GM12878 (cell line): ENCODE measurements at regions not wholly inside any gene's neighbourhood (a gene's known extent, or its start where the extent isn't known, plus 50 kb on each side); places are given as distances from the start of the nearest gene placed in this dataset.

ENCODE experiments used
- ATAC-seq: fragments of 200-7000 bp; cut with Tn5 transposase; 3 replicates; pipeline ENCODE4 v1.9.1; 2020; ENCODE audit warnings: mild to moderate bottlenecking, moderate library complexity
- BruUV-seq: library from RNA; stranded (reverse); fragments of 400-500 nt; replicated peaks from 2 replicates; lab custom pipeline; 2021; lab: Mats Ljungman, UMichigan
- CTCF ChIA-PET: fragments of 300-600 bp; sonication (Branson Sonifier 250); formaldehyde crosslinking; extraction: SDS; loops from one replicate; lab custom pipeline; 2021; ENCODE audit warnings: inconsistent platforms; lab: Yijun Ruan, JAX
- POLR2A ChIA-PET: fragments of 350-600 bp; formaldehyde crosslinking; extraction: SDS; loops from one replicate; lab custom pipeline; 2021; ENCODE audit warnings: inconsistent platforms; lab: Charles Lee
- RAD21 ChIA-PET: fragments of 300-600 bp; sonication (Branson Sonifier 250); formaldehyde crosslinking; loops from one replicate; lab custom pipeline; 2023; ENCODE audit warnings: antibody characterized with exemption; ENCODE audit not compliant: unreplicated experiment; lab: Charles Lee
- SMC1A ChIA-PET: fragments of 300-600 bp; sonication (Branson Sonifier 250); formaldehyde crosslinking; loops from one replicate; lab custom pipeline; 2023; ENCODE audit not compliant: unreplicated experiment, uncharacterized antibody; lab: Charles Lee
- DNase-seq: peaks from one replicate; pipeline ENCODE4 v3.0.0-alpha.2; 2011; ENCODE audit warnings: low read depth, low spot score
- FAIRE-seq: peaks from 3 replicates; lab custom pipeline; 2011; peaks lifted over from hg19 to GRCh38; lab: Jason Lieb, UNC
- H2AFZ ChIP-seq: 2 replicates; pipeline ENCODE4 v1.6.0; 2011; ENCODE audit warnings: low read depth, low read length, control low read depth; ENCODE audit not compliant: control insufficient read depth
- H3K27ac ChIP-seq: 2 replicates; pipeline ENCODE4 v1.5.1; 2011; ENCODE audit warnings: control low read depth; ENCODE audit not compliant: control insufficient read depth, insufficient read depth
- H3K27me3 ChIP-seq, 2 experiments: replicated peaks in 1 of 2; 2 replicates each; pipeline versions ENCODE4 v1.6.0 to v1.6.1; 2011; ENCODE audit warnings: low read length in 1 of 2; ENCODE audit not compliant: control insufficient read depth in 2 of 2, insufficient read depth in 2 of 2
- H3K36me3 ChIP-seq, 2 experiments: 2 replicates each; pipeline ENCODE4 v1.5.1; 2011; ENCODE audit warnings: low read length in 1 of 2; ENCODE audit not compliant: control insufficient read depth in 2 of 2, insufficient read depth in 2 of 2
- H3K4me1 ChIP-seq: 2 replicates; pipeline ENCODE4 v1.6.1; 2011; ENCODE audit warnings: mild to moderate bottlenecking, low read length, moderate library complexity, mixed read lengths; ENCODE audit not compliant: control insufficient read depth, insufficient read depth
- H3K4me2 ChIP-seq: 2 replicates; pipeline ENCODE4 v1.6.0; 2011; ENCODE audit warnings: control low read depth; ENCODE audit not compliant: control insufficient read depth, insufficient read depth
- H3K4me3 ChIP-seq: fragments of 200-600 bp; sonication (generic); 2 replicates; pipeline ENCODE4 v1.5.1; 2016
- H3K79me2 ChIP-seq: 2 replicates; pipeline ENCODE4 v1.6.0; 2011; ENCODE audit warnings: low read length; ENCODE audit not compliant: control insufficient read depth, insufficient read depth
- H3K9ac ChIP-seq: 2 replicates; pipeline ENCODE4 v1.8.0; 2011; ENCODE audit warnings: low read length, control low read depth, mixed read lengths; ENCODE audit not compliant: control insufficient read depth, insufficient read depth
- H3K9me3 ChIP-seq: replicated peaks from 3 replicates; pipeline ENCODE4 v1.5.1; 2011; ENCODE audit warnings: mild to moderate bottlenecking, low read length; ENCODE audit not compliant: control insufficient read depth, insufficient read depth
- H4K20me1 ChIP-seq: 2 replicates; pipeline ENCODE4 v1.6.0; 2011; ENCODE audit not compliant: control insufficient read depth, insufficient read depth
- IKZF2 ChIP-seq, 2 experiments: fragments of 450-650 bp; IDR thresholded peaks; 2 replicates each; pipeline ENCODE4 v1.6.1; 2017; ENCODE audit warnings: mild to moderate bottlenecking in 2 of 2, moderate library complexity in 2 of 2
- KDM1A ChIP-seq: fragments of 200-600 bp; sonication (generic); IDR thresholded peaks from 2 replicates; pipeline ENCODE4 v1.6.1; 2016; ENCODE audit warnings: borderline replicate concordance
- POU2F2 ChIP-seq: IDR thresholded peaks from 3 replicates; pipeline ENCODE4 v1.6.1; 2011; ENCODE audit warnings: low read depth, mild to moderate bottlenecking, low read length, borderline replicate concordance
- RB1 ChIP-seq: fragments of 450-650 bp; formaldehyde crosslinking; IDR thresholded peaks from 2 replicates; pipeline ENCODE4 v1.6.1; 2017; ENCODE audit warnings: mild to moderate bottlenecking, borderline replicate concordance
- SIX5 ChIP-seq: IDR thresholded peaks from 2 replicates; pipeline ENCODE4 v1.6.1; 2011; ENCODE audit warnings: mild to moderate bottlenecking, low read depth, low read length, moderate library complexity; ENCODE audit not compliant: severe bottlenecking
- SRF ChIP-seq, 2 experiments: IDR thresholded peaks; 2 replicates each; pipeline ENCODE4 v1.6.1; 2011; ENCODE audit warnings: low read depth in 2 of 2, low read length in 2 of 2, mild to moderate bottlenecking in 1 of 2, moderate library complexity in 1 of 2
- YY1 ChIP-seq: IDR thresholded peaks from 2 replicates; pipeline ENCODE4 v1.6.1; 2011; ENCODE audit warnings: low read depth, mild to moderate bottlenecking, low read length
- ZNF207 ChIP-seq: fragments of 450-650 bp; IDR thresholded peaks from 2 replicates; pipeline ENCODE4 v1.6.1; 2014; ENCODE audit warnings: antibody characterized with exemption, mild to moderate bottlenecking, borderline replicate concordance
- WGBS: methylation state at CpG from one replicate; pipeline ENCODE4 v1.1.6; 2016; ENCODE audit warnings: low lambda C conversion rate; ENCODE audit not compliant: insufficient replicate concordance, insufficient coverage; ENCODE audit errors: missing lambda C conversion rate; 5-methylcytosine and 5-hydroxymethylcytosine counted together
- in situ Hi-C: fragments of 300-500 bp; cut with MboI; formaldehyde crosslinking; loops from 9 replicates; pipeline ENCODE4 v1.14.3; 2018; ENCODE audit warnings: mixed read lengths
- intact Hi-C: fragments of 100-400 bp; cut with micrococcal nuclease; formaldehyde crosslinking; loops from one replicate; pipeline ENCODE4 v1.14.2; 2022; ENCODE audit not compliant: unreplicated experiment
- TF ChIP-seq, protein P1 (sequence below): IDR thresholded peaks from 2 replicates; pipeline ENCODE4 v1.6.1; 2011; ENCODE audit warnings: low read depth, low read length, improper control_type of control experiment, borderline replicate concordance
- TF ChIP-seq, protein P2 (sequence below): IDR thresholded peaks from 2 replicates; pipeline ENCODE4 v1.6.1; 2011; ENCODE audit warnings: mild to moderate bottlenecking, low read depth, low read length, moderate library complexity; ENCODE audit not compliant: insufficient replicate concordance
- TF ChIP-seq, protein P3 (sequence below): fragments of 450-650 bp; IDR thresholded peaks from 2 replicates; pipeline ENCODE4 v1.6.1; 2017; ENCODE audit warnings: mild to moderate bottlenecking, moderate library complexity

DNA sequence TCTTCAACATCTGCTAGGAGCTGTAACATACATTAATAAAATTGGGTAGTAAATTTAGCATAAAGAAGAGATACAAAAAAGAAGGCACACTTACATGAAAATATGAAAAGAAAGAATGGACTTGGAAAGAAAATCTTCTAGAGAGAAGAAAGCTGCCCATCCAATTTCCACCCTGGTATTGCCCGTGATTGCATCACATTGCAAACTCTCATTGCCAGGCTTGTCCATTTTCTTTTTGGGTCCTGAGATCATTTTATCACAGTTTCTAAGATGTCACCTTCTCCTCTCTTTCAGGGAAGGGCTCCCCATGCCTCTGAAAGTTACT is 321.5 kb downstream of the RND3 start:
- Histone ChIP-seq H3K4me2 (no peak overlapping the region), H3K9ac (no peak overlapping the region), H3K27ac (no peak overlapping the region), H3K9me3 (no peaks in the 10 kb centered on the region), H2AFZ (no peak overlapping the region), H3K4me3 (no peak overlapping the region), H4K20me1 (no peaks in the 10 kb centered on the region), H3K79me2 (no peaks in the 10 kb centered on the region), H3K27me3 (no peaks in the 10 kb centered on the region; a peak in 1 of 4 replicates), H3K4me1 (no peaks in the 10 kb centered on the region; the same call in 1 of the 2 replicates), H3K36me3 (no peaks in the 10 kb centered on the region)
- no peak for FAIRE-seq
- SMC1A ChIA-PET, result interaction anchor here (0.9 kb wide), 1 partner anchor 39 kb away, joined by 3 read pairs; no protein-coding TSS in a partner anchor
- TF ChIP-seq, protein P1, sequence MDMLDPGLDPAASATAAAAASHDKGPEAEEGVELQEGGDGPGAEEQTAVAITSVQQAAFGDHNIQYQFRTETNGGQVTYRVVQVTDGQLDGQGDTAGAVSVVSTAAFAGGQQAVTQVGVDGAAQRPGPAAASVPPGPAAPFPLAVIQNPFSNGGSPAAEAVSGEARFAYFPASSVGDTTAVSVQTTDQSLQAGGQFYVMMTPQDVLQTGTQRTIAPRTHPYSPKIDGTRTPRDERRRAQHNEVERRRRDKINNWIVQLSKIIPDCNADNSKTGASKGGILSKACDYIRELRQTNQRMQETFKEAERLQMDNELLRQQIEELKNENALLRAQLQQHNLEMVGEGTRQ, result no peak
- TF ChIP-seq, protein P2, sequence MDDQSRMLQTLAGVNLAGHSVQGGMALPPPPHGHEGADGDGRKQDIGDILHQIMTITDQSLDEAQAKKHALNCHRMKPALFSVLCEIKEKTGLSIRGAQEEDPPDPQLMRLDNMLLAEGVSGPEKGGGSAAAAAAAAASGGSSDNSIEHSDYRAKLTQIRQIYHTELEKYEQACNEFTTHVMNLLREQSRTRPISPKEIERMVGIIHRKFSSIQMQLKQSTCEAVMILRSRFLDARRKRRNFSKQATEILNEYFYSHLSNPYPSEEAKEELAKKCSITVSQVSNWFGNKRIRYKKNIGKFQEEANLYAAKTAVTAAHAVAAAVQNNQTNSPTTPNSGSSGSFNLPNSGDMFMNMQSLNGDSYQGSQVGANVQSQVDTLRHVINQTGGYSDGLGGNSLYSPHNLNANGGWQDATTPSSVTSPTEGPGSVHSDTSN, result no peak
- CTCF ChIA-PET, result no interaction called here
- 56% methylated on average over 1 of the region's 1 CpG for WGBS
- RAD21 ChIA-PET, result no interaction called here
- intact Hi-C loops, result no loop called here
- no peak for DNase-seq
- no TSS peak for BruUV-seq
- POLR2A ChIA-PET, result interaction anchor here (0.6 to 2.4 kb wide), 2 partner anchors 8 to 14 kb away, joined by 4 to 5 read pairs; no protein-coding TSS in a partner anchor
- no peak for ATAC-seq
- in situ Hi-C loops, result no loop called here

DNA sequence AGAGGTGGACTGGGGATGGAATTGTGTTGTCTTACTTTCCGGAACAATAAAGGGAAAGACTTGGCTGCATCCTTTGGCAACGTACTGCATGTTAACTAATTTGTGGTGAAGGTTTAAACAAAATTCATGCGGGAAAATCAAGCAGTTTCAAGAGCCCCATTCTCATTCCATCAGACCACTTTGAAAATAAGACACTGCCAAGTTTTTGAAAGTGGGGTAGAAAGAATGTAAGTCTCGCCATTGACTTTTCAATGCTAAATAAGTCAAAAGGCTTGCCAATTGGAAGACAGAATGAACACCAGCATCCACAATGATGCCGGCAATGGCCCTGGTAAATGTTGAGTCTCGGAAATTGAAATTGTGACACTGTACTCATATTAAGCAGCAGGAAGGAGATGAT is 322.0 kb downstream of the RND3 start:
- no peaks in the 10 kb centered on the region for H3K79me2 ChIP-seq
- H3K27me3 ChIP-seq, result no peaks in the 10 kb centered on the region; a peak in 1 of 4 replicates
- in situ Hi-C loops (no loop called here), intact Hi-C loops (no loop called here)
- H3K9ac ChIP-seq, result no peak overlapping the region
- DNase-seq (no peak), FAIRE-seq (no peak), ATAC-seq (no peak)
- no TSS peak for BruUV-seq
- no peaks in the 10 kb centered on the region; the same call in 1 of the 2 replicates for H3K4me1 ChIP-seq
- no peaks in the 10 kb centered on the region for H4K20me1 ChIP-seq
- H3K9me3 ChIP-seq, result no peaks in the 10 kb centered on the region
- ChIA-PET SMC1A (no interaction called here), RAD21 (no interaction called here), CTCF (no interaction called here), POLR2A (no interaction called here)
- no peak overlapping the region for H3K4me2 ChIP-seq
- no peak overlapping the region for H3K27ac ChIP-seq
- no peaks in the 10 kb centered on the region for H3K36me3 ChIP-seq
- WGBS, result 41% methylated on average over 6 of the region's 6 CpGs
- H3K4me3 ChIP-seq, result no peak overlapping the region
- H2AFZ ChIP-seq, result no peak overlapping the region
- no peak for TF ChIP-seq RB1
- no peak for TF ChIP-seq POU2F2
- no peak for TF ChIP-seq SRF (IDR thresholded peaks at IDR 0.05; ENCODE audit: low read depth in 2 of 2, low read length in 2 of 2)
- no peak for TF ChIP-seq YY1
- TF ChIP-seq, protein P3, sequence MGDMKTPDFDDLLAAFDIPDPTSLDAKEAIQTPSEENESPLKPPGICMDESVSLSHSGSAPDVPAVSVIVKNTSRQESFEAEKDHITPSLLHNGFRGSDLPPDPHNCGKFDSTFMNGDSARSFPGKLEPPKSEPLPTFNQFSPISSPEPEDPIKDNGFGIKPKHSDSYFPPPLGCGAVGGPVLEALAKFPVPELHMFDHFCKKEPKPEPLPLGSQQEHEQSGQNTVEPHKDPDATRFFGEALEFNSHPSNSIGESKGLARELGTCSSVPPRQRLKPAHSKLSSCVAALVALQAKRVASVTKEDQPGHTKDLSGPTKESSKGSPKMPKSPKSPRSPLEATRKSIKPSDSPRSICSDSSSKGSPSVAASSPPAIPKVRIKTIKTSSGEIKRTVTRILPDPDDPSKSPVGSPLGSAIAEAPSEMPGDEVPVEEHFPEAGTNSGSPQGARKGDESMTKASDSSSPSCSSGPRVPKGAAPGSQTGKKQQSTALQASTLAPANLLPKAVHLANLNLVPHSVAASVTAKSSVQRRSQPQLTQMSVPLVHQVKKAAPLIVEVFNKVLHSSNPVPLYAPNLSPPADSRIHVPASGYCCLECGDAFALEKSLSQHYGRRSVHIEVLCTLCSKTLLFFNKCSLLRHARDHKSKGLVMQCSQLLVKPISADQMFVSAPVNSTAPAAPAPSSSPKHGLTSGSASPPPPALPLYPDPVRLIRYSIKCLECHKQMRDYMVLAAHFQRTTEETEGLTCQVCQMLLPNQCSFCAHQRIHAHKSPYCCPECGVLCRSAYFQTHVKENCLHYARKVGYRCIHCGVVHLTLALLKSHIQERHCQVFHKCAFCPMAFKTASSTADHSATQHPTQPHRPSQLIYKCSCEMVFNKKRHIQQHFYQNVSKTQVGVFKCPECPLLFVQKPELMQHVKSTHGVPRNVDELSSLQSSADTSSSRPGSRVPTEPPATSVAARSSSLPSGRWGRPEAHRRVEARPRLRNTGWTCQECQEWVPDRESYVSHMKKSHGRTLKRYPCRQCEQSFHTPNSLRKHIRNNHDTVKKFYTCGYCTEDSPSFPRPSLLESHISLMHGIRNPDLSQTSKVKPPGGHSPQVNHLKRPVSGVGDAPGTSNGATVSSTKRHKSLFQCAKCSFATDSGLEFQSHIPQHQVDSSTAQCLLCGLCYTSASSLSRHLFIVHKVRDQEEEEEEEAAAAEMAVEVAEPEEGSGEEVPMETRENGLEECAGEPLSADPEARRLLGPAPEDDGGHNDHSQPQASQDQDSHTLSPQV, result no peak
- no peak for TF ChIP-seq SIX5
- no peak for TF ChIP-seq IKZF2 (IDR thresholded peaks at IDR 0.05)
- no peak for TF ChIP-seq ZNF207
- no peak for TF ChIP-seq KDM1A
